ENCODE measurements at regions not wholly inside any gene's neighbourhood (a gene's known extent, or its start where the extent isn't known, plus 50 kb on each side); places are given as distances from the start of the nearest gene placed in this dataset.

DNA sequence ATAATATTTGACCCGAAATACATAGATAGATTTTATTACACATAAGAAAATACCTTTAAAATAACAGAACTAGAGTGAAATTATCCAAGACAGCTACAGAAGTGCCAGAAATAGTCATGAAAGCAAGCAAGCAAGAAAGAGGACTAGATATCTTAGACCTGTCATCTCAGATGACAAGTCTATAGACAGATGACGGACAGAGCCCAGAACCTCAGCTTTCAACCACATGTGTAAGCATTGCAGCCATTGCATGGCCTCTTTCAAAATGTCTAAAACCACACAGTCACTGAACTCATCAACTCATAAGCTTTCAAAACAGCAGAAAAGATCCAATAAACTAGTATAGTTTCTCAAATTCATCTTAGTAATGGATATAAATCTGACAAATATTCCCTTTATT is 59.8 kb upstream of the FHIT start:
- Mint-ChIP-seq H3K27me3 (peaks cover 22% of the 10 kb centered on the region), H3K36me3 (ENCODE audit: low read depth) (no peaks in the 10 kb centered on the region), H3K4me1 (no peaks in the 10 kb centered on the region), H3K27ac (no peak overlapping the region), H3K4me3 (no peak overlapping the region)
- H3K9me3 ChIP-seq (ENCODE audit: control insufficient read depth, low read length, poor library complexity, severe bottlenecking) = no peaks in the 10 kb centered on the region
- DNase-seq (no peak), ATAC-seq (no peak)

DNA sequence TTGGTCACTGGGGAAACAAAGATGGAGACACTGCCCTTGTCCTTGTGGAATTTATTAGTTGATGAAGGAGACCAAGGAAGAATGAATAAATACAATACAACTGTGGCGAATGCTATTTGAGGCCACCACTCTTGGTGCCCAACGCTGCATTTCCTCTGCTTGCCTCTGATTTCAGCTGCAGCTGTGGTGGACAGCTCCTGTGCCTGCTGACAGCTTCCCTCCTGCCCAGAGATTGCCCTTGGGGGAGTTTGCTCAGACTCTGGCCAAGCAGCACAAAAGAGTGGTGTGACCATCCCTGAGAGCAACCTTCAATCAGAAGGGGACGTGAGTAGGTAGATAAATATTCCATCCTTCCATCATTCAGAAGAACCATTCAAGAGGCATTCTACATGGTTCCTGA is 64.6 kb upstream of the FHIT start:
- no peak for DNase-seq
- Mint-ChIP-seq H3K27ac (no peak overlapping the region), H3K27me3 (peaks cover 13% of the 10 kb centered on the region), H3K36me3 (ENCODE audit: low read depth) (no peaks in the 10 kb centered on the region), H3K4me3 (no peak overlapping the region), H3K4me1 (no peaks in the 10 kb centered on the region)
- no peaks in the 10 kb centered on the region for H3K9me3 ChIP-seq (ENCODE audit: control insufficient read depth, low read length, poor library complexity, severe bottlenecking)
- no peak for ATAC-seq

GRCh38 chr3:61323094-61323493 is 71.8 kb upstream of the FHIT start:
- no peak overlapping the region for H3K4me3 Mint-ChIP-seq
- DNase-seq (no peak), ATAC-seq (no peak)
- H3K36me3 Mint-ChIP-seq (ENCODE audit: low read depth) = no peaks in the 10 kb centered on the region
- H3K27ac Mint-ChIP-seq = no peak overlapping the region
- H3K9me3 ChIP-seq (ENCODE audit: control insufficient read depth, low read length, poor library complexity, severe bottlenecking) = no peaks in the 10 kb centered on the region
- no peaks in the 10 kb centered on the region for H3K4me1 Mint-ChIP-seq
- peaks cover 9% of the 10 kb centered on the region for H3K27me3 Mint-ChIP-seq

DNA sequence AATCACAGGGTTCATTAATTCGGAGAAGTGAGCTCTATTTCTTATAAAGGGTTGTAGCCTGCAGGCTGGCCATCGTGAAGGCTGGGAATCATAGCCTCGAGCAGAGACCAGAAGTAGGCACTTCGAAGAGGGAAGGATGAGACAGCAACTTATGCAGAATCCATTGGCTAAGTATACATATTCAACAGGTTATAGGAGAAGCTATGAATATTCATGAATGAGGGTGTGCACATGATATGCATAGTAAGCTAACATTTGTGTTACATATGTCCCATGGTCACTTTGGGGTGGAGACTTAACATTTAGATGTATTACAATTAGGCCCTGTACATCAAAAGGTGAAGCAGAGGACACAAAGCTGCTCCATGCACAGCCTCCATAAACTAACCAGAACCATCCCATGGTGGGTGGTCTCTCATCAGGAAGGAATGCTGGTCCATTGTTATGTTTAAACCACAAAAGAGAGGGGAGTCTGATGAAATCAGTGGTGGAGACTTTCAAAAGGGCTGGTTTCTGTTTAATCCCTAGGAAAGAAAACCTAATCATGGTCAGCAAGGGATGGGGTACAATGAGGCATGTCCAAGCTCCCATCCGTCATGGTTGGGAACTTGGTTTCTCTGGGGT is 80.8 kb upstream of the FHIT start:
- no peak overlapping the region for H3K4me3 Mint-ChIP-seq
- peaks cover 12% of the 10 kb centered on the region for H3K27me3 Mint-ChIP-seq
- ATAC-seq (no peak), DNase-seq (no peak)
- H3K36me3 Mint-ChIP-seq (ENCODE audit: low read depth) = no peaks in the 10 kb centered on the region
- no peaks in the 10 kb centered on the region for H3K9me3 ChIP-seq (ENCODE audit: control insufficient read depth, low read length, poor library complexity, severe bottlenecking)
- H3K4me1 Mint-ChIP-seq = no peaks in the 10 kb centered on the region
- no peak overlapping the region for H3K27ac Mint-ChIP-seq

GRCh38 chr3:61333192-61333961 is 82.1 kb upstream of the FHIT start:
- Mint-ChIP-seq H3K27me3 (peaks cover 12% of the 10 kb centered on the region), H3K4me1 (no peaks in the 10 kb centered on the region), H3K36me3 (ENCODE audit: low read depth) (no peaks in the 10 kb centered on the region), H3K4me3 (no peak overlapping the region), H3K27ac (peak overlapping the region; percentile 46)
- ATAC-seq = no peak
- no peaks in the 10 kb centered on the region for H3K9me3 ChIP-seq (ENCODE audit: control insufficient read depth, low read length, poor library complexity, severe bottlenecking)
- no peak for DNase-seq

DNA sequence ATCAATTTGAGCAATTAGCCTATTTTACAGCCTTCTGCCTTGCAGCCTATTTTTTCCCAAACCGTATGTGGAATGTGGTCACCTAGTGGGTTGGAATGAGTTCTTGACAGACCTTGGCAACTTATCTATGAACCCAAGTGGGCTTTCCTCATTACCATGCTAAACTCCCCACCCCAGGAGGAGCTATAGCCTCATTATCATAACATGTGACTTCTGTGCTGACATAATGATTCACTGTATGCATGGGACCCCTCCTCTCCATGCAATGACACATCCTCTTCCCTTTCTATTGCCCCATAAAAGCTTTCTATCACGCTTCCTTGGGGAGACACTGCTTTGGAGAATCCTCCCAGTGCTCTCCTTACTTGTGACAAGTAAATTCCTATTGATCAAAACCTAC is 83.5 kb upstream of the FHIT start:
- H3K27ac Mint-ChIP-seq = no peak overlapping the region
- ATAC-seq = no peak
- no peak for DNase-seq
- H3K9me3 ChIP-seq (ENCODE audit: control insufficient read depth, low read length, poor library complexity, severe bottlenecking) = no peaks in the 10 kb centered on the region
- H3K4me1 Mint-ChIP-seq = no peaks in the 10 kb centered on the region
- no peak overlapping the region for H3K4me3 Mint-ChIP-seq
- peaks cover 12% of the 10 kb centered on the region for H3K27me3 Mint-ChIP-seq
- H3K36me3 Mint-ChIP-seq (ENCODE audit: low read depth) = no peaks in the 10 kb centered on the region

- Mint-ChIP-seq H3K4me1 (no peaks in the 10 kb centered on the region), H3K4me3 (no peak overlapping the region), H3K27ac (no peak overlapping the region), H3K27me3 (no peaks in the 10 kb centered on the region), H3K36me3 (ENCODE audit: low read depth) (no peaks in the 10 kb centered on the region)
- H3K9me3 ChIP-seq (ENCODE audit: control insufficient read depth, low read length, poor library complexity, severe bottlenecking) = no peaks in the 10 kb centered on the region
- DNase-seq = no peak
- ATAC-seq = no peak
Measured at GRCh38 chr3:61340931-61341461, 89.7 kb upstream of the FHIT start.

DNA sequence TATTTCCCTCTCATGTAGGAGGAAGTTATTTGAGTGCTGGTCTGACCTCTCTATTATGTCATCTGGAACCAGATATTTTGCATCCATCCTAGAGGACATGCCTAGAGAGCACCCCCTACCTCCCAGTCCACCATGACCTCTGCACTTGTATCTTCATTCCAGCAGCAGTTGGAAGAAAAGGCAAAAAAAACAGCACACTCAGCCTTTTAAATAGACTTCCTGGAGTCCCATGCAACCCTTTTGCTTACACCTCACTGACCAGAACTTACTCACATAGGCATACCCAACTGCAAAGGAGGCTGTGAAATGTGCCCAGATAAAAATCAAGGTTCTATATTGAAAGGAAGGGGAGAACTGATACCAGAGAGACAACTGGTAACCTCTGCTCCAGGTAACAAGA is 92.3 kb upstream of the FHIT start:
- ATAC-seq (no peak), DNase-seq (no peak)
- no peak overlapping the region for H3K27ac Mint-ChIP-seq
- no peaks in the 10 kb centered on the region for H3K27me3 Mint-ChIP-seq
- no peaks in the 10 kb centered on the region for H3K36me3 Mint-ChIP-seq (ENCODE audit: low read depth)
- H3K4me1 Mint-ChIP-seq = no peaks in the 10 kb centered on the region
- H3K4me3 Mint-ChIP-seq = no peak overlapping the region
- no peaks in the 10 kb centered on the region for H3K9me3 ChIP-seq (ENCODE audit: control insufficient read depth, low read length, poor library complexity, severe bottlenecking)

DNA sequence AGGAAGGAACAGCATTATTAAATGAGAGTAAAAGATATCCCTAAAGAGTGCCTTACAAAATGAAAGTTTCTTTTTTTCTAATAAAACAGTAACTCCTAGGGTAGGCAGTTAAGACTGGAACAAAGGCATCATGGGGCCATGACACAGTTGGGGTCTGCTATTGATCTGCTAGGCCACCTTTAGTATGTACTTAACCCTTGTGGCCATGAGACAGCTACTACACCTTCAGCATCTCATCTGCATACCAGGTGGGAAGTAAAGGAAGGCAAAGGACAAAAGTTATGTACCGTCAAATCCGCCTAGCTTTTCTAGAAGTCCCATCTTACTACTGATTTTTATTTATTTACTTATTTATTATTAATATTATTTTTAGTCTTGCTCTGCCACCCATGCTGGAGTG is 93.8 kb upstream of the FHIT start:
- Mint-ChIP-seq H3K27me3 (no peaks in the 10 kb centered on the region), H3K4me1 (no peaks in the 10 kb centered on the region), H3K36me3 (ENCODE audit: low read depth) (no peaks in the 10 kb centered on the region), H3K27ac (no peak overlapping the region), H3K4me3 (no peak overlapping the region)
- no peaks in the 10 kb centered on the region for H3K9me3 ChIP-seq (ENCODE audit: control insufficient read depth, low read length, poor library complexity, severe bottlenecking)
- ATAC-seq (no peak), DNase-seq (no peak)

DNA sequence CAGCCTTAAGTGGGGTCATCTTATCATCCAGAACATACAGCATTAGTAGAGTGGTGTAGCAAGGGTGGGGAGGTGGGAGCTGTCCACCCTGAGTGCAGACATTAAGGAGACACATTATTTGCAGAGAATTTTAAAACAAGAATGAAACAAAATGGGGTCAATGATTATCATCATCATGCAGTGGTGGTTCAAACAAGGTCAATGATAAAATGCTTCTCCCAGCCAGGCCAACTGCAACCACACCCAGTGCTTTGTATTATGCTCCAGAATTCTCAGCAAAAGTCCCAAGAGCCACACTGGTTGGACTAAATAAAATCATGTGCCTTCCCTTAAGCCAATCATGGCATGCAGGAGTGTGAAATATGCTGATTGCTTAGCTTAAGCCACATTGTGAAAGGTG is 96.7 kb upstream of the FHIT start:
- H3K36me3 Mint-ChIP-seq (ENCODE audit: low read depth) = no peaks in the 10 kb centered on the region
- no peak overlapping the region for H3K27ac Mint-ChIP-seq
- H3K4me1 Mint-ChIP-seq = no peaks in the 10 kb centered on the region
- ATAC-seq (no peak), DNase-seq (no peak)
- peak overlapping the region; percentile 32 for H3K4me3 Mint-ChIP-seq
- H3K9me3 ChIP-seq (ENCODE audit: control insufficient read depth, low read length, poor library complexity, severe bottlenecking) = no peaks in the 10 kb centered on the region
- no peaks in the 10 kb centered on the region for H3K27me3 Mint-ChIP-seq

DNA sequence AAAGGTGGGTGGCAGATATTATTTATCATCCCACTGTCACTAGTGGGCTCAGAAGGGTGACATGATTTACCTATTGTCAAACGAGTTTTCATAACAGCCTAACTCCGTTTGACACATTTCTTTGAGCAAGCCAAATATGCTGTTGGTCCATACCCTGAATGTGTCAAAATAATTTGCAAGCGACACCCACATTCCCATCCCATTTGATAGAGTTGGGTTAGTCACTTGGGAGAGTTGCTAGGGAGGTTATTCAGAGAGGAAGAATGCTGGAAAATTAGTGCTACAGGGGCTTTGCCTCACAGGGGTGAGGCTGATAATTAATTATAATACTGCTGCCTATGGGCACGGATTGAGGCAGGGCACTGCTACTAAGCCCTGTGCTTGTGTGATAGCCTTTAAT is 98.5 kb upstream of the FHIT start:
- no peaks in the 10 kb centered on the region for H3K9me3 ChIP-seq (ENCODE audit: control insufficient read depth, low read length, poor library complexity, severe bottlenecking)
- Mint-ChIP-seq H3K27ac (no peak overlapping the region), H3K36me3 (ENCODE audit: low read depth) (no peaks in the 10 kb centered on the region), H3K27me3 (no peaks in the 10 kb centered on the region), H3K4me1 (no peaks in the 10 kb centered on the region), H3K4me3 (no peak overlapping the region)
- DNase-seq (no peak), ATAC-seq (no peak)

GRCh38 chr3:61350782-61351309 is 99.6 kb upstream of the FHIT start:
- H3K9me3 ChIP-seq (ENCODE audit: control insufficient read depth, low read length, poor library complexity, severe bottlenecking) = no peaks in the 10 kb centered on the region
- Mint-ChIP-seq H3K36me3 (ENCODE audit: low read depth) (no peaks in the 10 kb centered on the region), H3K4me3 (no peak overlapping the region), H3K27me3 (peaks cover 6% of the 10 kb centered on the region), H3K27ac (no peak overlapping the region), H3K4me1 (no peaks in the 10 kb centered on the region)
- ATAC-seq = no peak
- DNase-seq = no peak

DNA sequence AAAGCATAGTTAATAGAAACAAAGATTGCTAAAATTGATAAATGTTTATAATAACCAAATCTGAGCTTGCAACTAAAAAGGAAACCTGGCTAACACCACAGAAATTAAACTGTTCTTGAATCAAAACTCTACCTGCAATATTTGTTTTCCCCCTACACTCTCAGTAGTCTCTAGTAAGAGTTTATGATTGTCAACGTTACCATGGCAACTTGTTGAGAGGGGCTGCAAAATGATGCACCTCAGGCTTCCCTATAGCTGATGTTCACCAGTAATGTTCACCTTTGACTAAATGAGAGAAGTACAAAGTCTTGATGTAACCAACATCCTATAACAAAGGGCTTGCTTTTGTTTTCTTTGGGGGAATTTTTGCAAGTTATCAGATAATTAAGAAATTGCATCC is 101.1 kb upstream of the FHIT start:
- ATAC-seq (no peak), DNase-seq (no peak)
- Mint-ChIP-seq H3K4me3 (no peak overlapping the region), H3K36me3 (ENCODE audit: low read depth) (no peaks in the 10 kb centered on the region), H3K27me3 (peaks cover 6% of the 10 kb centered on the region), H3K27ac (no peak overlapping the region), H3K4me1 (no peaks in the 10 kb centered on the region)
- H3K9me3 ChIP-seq (ENCODE audit: control insufficient read depth, low read length, poor library complexity, severe bottlenecking) = no peaks in the 10 kb centered on the region

GRCh38 chr3:61353382-61353781 is 102.1 kb upstream of the FHIT start:
- peaks cover 8% of the 10 kb centered on the region for H3K27me3 Mint-ChIP-seq
- no peaks in the 10 kb centered on the region for H3K9me3 ChIP-seq (ENCODE audit: control insufficient read depth, low read length, poor library complexity, severe bottlenecking)
- no peaks in the 10 kb centered on the region for H3K4me1 Mint-ChIP-seq
- no peak overlapping the region for H3K4me3 Mint-ChIP-seq
- H3K27ac Mint-ChIP-seq = no peak overlapping the region
- no peak for ATAC-seq
- DNase-seq = no peak
- H3K36me3 Mint-ChIP-seq (ENCODE audit: low read depth) = no peaks in the 10 kb centered on the region

Measured in T-helper 17 cell (primary cell).